ENCODE measurements at regions not wholly inside any gene's neighbourhood (a gene's known extent, or its start where the extent isn't known, plus 50 kb on each side); places are given as distances from the start of the nearest gene placed in this dataset.

GRCh38 chr4:67236788-67237187 is 308.5 kb downstream of the CENPC start:
- in situ Hi-C loops (cut with HindIII; ENCODE audit: low sequenced_read_pairs) = no loop called here

DNA sequence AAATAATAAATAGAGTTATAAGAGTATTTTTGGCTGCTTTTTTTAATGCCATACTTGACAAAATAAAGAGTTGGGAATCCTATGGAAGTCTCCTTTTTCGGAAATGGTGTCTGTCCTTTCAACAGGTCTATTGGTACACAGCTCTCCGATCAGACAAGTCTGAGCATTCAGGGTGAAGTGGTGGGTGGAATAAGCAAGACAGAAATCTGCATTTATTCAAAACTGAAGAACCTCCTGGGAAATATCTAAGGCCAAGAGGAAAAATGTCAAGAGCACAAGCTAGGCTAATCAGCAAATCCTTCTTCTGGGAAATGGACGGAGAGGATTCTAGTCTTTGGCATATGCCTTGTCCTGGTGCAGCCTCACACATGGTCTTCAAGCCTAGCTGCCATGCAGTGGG is 309.0 kb downstream of the CENPC start:
- in situ Hi-C loops (cut with HindIII; ENCODE audit: low sequenced_read_pairs) = no loop called here

- in situ Hi-C loops (cut with HindIII; ENCODE audit: low sequenced_read_pairs) = no loop called here
Observed at GRCh38 chr4:67234296-67234695, 311.0 kb downstream of the CENPC start.

DNA sequence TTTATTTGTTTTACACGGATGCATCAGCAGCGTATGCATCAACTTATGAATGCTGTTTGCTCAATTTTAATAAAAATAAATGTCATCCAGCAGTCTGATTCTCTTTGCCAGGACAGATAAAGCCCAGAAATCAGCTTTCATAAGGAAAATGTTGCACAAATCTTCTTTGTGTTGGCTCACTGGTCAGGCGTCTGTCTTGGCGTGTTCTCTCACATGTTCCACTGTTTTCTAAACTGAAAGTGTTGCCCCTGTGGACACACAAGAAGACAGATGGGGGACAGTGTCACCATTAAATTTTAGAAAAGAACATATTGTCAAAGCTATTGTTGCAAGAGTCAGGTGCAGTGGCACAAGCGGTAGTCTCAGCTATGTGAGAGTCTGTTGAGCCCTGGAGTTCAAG is 316.2 kb downstream of the CENPC start:
- in situ Hi-C loops (cut with HindIII; ENCODE audit: low sequenced_read_pairs) = no loop called here

- in situ Hi-C loops (cut with HindIII; ENCODE audit: low sequenced_read_pairs) = no loop called here
Observed at GRCh38 chr4:67220861-67221260, 324.4 kb downstream of the CENPC start.

DNA sequence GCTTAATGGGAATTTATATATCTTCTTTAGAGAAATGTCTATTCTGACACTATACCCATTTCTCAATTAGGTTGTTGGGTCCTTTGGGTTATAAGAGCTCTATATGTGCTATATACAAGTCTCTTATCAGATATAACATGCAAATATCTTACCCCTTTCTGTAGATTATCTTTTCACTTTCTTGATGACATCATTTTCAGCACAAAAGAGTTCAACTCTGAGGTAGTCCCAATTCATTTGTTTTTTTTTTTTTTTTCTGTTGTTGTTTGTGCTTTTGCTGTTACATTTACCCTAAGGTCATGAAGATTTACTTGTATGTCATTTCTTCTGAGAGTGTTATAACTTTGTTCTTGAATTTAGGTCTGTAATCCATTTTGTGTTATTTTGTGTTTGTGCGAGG is 326.4 kb downstream of the CENPC start:
- in situ Hi-C loops (cut with HindIII; ENCODE audit: low sequenced_read_pairs) = no loop called here

DNA sequence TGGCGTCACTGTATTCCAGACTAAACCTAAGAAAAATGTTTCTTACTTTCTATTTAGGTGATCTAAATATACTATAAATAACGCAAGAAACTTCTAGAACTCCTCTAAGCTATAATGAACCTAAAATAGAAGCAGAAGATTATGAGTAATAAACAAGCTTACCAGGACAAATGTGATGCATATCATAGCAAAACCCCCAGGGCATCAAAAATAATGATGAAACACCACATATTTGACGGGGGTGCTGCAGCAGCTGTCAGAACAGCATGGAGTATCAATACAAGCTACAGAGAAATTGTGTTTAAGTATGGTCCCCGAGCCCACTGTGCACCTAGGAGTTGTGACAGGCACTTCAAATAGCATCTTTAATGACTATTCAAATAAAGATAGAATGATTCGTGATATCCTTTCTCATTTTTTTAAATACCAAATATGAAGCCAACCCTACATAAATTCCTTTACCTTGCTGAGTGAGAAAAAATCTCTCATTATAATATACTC is 337.3 kb downstream of the CENPC start:
- in situ Hi-C loops (cut with HindIII; ENCODE audit: low sequenced_read_pairs) = no loop called here

DNA sequence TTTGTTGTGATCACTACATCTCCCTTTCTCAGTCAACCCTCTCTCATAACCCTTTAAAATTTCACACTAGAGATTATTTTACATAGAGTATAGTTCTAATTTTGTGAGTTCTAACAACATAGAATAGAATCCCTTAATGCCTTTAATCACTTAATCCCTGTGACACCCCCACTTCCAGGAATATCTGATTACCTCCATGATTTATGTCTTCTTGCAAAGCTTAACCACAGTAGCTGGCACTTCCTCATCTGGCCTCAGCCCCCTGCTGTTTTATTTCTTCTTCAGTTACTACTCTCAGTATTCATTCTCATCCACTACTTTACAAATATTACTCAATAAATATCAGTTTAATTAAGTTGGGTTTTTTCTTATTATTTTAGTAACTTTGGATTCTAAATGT is 340.9 kb downstream of the CENPC start:
- in situ Hi-C loops (cut with HindIII; ENCODE audit: low sequenced_read_pairs) = no loop called here

DNA sequence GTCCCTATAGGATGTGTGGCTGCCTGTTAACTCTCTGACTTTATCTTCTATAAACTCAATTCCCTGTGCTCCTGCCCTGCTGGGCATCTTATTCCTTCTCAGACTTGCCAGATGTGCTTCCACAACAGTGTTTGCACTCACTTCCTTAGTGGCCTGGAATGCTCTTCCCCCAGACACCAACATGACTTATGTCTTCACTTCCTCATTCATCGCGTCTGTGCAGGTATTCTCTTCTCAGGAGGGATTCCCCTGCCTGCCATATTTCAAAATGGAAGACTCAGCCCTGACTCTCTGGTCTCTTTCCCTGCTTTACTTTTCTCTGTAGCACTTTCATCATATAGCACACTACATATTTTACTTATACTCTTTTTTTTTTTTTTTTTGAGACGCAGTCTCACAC is 344.0 kb downstream of the CENPC start:
- in situ Hi-C loops (cut with HindIII; ENCODE audit: low sequenced_read_pairs) = no loop called here

- in situ Hi-C loops (cut with HindIII; ENCODE audit: low sequenced_read_pairs) = no loop called here
Observed at GRCh38 chr4:67198727-67199126, 346.6 kb downstream of the CENPC start.

- in situ Hi-C loops (cut with HindIII; ENCODE audit: low sequenced_read_pairs) = no loop called here
Observed at GRCh38 chr4:67167849-67168248, 377.5 kb downstream of the CENPC start.

DNA sequence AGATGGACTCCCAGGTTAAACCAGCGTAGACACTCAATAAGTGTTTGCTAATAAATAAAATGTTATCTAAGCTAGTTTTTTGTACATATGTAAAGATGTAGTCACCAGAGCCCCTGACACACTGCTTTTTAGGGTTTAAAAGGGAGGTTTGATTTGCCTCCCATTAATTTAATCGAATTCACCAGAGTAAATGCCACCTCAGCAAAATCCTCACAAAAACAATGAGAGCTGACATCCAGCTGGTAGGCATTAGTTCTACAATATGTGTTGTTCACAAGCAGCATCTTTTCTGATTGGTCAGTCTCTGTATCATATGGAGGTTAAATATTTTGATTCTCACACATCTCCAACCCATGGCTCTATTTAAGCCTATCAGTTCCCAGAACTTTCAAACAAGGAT is 382.6 kb downstream of the CENPC start:
- in situ Hi-C loops (cut with HindIII; ENCODE audit: low sequenced_read_pairs) = no loop called here

DNA sequence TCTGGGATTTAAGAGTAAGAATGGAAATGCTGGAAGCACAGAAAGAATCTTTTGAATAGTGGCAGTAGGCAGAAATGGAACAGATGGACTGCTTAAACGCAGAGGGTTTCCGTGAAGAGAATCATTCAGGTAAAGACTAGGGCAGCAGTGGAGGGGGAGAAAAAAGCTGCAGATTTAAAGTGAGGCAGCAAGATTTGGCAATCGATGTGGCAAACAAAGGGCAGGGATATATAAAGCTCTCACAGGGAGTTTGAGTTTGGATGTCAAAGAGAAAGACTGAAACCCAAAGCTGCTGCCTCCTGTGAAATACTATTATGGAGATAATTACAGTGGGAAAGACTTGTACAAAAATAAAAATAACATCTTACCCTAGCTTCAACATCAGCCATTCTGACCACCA is 384.0 kb downstream of the CENPC start:
- in situ Hi-C loops (cut with HindIII; ENCODE audit: low sequenced_read_pairs) = no loop called here

GRCh38 chr4:67160394-67160793 is 384.9 kb downstream of the CENPC start:
- in situ Hi-C loops (cut with HindIII; ENCODE audit: low sequenced_read_pairs) = no loop called here

DNA sequence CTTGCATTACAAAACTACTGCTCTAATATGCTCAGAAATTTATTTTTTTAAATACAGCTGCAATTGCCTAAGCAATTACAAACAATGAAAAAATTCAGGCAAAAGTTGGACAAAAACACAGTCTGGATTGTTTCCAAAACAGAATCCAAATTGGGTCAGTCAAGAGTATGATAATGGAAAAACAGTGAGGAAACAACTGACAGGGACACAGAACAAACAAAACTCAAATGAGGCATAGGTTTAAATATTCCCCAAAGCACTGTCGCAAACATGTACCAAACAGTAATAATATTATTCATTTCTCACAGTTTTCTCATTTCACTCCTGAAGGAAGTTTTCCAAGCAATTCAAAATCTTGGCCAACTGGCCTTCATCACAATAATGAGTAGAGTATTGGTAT is 386.6 kb downstream of the CENPC start:
- in situ Hi-C loops (cut with HindIII; ENCODE audit: low sequenced_read_pairs) = no loop called here

- in situ Hi-C loops (cut with HindIII; ENCODE audit: low sequenced_read_pairs) = no loop called here
Observed at GRCh38 chr4:67152976-67153375, 392.3 kb downstream of the CENPC start.

DNA sequence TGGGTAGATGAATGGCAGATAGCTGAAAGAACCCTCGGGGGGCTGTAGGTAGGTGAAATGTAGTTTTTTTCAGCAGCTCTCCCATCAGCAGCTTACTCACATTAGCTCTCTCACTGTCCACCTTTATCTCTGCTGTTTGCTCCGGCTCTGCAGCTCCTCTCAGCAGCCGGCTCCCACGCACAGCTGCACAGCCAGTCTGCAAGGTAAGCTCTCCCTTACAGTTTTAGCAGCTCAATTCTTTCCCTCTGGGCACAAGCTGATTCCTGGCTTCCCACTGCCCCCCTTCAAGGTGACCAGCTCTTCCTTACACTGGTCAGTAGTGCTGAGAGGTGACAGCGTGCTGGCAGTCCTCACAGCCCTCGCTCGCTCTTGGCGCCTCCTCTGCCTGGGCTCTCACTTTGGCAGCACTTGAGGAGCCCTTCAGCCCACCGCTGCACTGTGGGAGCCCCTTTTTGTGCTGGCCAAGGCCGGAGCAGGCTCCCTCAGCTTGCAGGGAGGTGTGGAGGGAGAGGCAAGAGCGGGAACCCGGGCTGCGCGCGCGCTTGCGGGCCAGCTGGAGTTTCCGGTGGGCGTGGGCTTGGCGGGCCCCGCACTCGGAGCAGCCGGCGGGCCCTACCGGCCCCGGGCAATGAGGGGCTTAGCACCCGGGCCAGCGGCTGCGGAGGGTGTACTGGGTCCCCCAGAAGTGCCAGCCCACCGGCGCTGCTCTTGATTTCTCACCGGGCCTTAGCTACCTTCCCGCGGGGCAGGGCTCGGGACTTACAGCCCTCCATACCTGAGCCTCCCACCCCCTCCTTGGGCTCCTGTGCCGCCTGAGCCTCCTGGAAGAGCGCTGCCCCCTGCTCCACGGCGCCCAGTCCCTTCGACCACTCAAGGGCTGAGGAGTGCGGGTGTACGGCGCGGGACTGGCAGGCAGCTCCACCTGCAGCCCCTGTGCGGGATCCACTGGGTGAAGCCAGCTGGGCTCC is 393.6 kb downstream of the CENPC start:
- in situ Hi-C loops (cut with HindIII; ENCODE audit: low sequenced_read_pairs) = no loop called here

GRCh38 chr4:67141586-67141985 is 403.7 kb downstream of the CENPC start:
- in situ Hi-C loops (cut with HindIII; ENCODE audit: low sequenced_read_pairs) = no loop called here

DNA sequence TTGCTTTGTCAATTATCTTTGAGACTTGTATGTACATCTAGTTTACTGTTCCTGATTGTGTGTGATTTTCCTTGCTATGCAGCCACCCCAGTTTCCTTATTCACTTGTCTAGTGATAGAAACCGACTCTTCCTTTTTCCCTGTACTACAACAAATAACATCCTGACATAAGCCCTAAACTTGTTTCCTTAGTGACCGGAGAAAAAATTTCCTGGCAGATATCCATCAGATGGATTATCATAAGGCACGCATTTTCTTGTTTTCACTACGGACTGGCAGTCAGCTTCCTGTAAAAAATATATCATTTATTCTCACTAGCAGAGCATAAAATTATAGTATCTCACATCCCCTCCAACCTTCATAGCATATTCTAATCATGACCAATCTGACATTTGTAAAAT is 410.7 kb downstream of the CENPC start:
- in situ Hi-C loops (cut with HindIII; ENCODE audit: low sequenced_read_pairs) = no loop called here

GRCh38 chr4:67133162-67133561 is 412.1 kb downstream of the CENPC start:
- in situ Hi-C loops (cut with HindIII; ENCODE audit: low sequenced_read_pairs) = no loop called here

DNA sequence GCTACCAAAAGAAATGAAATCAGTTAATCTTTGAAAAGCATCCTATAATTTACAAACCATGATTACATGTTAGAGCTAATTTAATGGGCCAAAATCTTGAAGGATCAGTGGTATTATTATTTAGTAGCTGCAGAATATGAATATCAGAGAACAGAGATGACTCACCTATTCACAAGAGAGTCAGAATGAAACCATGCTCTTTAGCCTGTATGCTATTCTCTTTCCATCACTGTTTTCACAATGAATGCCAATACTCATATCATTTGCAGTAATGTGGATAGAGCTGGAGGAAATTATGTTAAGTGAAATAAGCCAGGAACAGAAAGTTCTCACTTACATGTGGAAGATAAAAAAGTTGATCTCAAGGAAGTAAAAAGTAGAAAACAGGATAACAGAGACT is 414.1 kb downstream of the CENPC start:
- in situ Hi-C loops (cut with HindIII; ENCODE audit: low sequenced_read_pairs) = no loop called here

DNA sequence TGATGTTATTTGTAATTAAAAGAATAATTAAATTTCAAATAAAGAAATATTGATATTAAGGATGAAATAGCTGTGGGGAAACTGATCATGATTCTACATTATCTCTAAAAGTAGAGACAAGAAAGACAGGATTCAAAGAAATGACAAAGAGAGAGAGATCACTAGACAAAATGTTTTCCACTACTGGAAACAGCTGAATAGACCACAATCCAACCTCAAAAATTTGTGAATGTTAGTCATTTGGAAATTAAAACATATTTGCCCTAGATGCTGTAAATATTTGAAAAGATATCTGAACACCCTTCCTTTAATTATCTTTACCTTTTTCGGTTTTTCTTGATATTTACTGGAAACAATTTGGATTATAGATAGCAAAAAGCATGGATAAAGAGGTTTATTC is 414.9 kb downstream of the CENPC start:
- in situ Hi-C loops (cut with HindIII; ENCODE audit: low sequenced_read_pairs) = no loop called here

DNA sequence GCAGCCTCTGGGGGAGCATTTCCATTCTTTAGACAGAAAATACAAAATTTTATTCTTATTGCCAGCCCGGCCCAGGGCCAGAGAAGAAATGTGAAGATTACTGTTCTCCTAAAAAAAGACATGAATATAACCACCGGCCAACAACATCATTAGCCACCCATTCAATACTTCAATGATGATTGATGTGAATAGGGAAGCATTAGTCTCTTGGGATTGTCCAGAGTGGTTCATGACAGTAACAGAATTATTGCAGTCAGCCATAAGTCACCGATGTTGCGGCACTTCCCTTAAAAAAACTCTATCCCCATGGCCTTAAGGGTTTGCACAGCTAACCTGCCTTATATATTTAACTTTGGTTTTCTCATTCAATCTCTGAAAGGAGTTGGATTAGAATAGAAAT is 418.7 kb downstream of the CENPC start:
- in situ Hi-C loops (cut with HindIII; ENCODE audit: low sequenced_read_pairs) = no loop called here

All from DLD1 (cell line).